ENCODE measurements at regions not wholly inside any gene's neighbourhood (a gene's known extent, or its start where the extent isn't known, plus 50 kb on each side); places are given as distances from the start of the nearest gene placed in this dataset.

GRCh38 chr7:68421712-68422111 lies 1176.6 kb upstream of the AUTS2 start:
- peaks cover 4% of the 10 kb centered on the region for H3K27me3 Mint-ChIP-seq (ENCODE audit: insufficient read depth, low read depth, poor library complexity)
- H3K9me3 Mint-ChIP-seq, result peaks cover 99% of the 10 kb centered on the region
- no peak overlapping the region for H3K4me3 ChIP-seq
- no peak for TF ChIP-seq NANOG (IDR thresholded peaks at IDR 0.05; ENCODE audit: borderline replicate concordance)
- TF ChIP-seq, protein P1, sequence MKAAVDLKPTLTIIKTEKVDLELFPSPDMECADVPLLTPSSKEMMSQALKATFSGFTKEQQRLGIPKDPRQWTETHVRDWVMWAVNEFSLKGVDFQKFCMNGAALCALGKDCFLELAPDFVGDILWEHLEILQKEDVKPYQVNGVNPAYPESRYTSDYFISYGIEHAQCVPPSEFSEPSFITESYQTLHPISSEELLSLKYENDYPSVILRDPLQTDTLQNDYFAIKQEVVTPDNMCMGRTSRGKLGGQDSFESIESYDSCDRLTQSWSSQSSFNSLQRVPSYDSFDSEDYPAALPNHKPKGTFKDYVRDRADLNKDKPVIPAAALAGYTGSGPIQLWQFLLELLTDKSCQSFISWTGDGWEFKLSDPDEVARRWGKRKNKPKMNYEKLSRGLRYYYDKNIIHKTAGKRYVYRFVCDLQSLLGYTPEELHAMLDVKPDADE (IDR thresholded peaks at IDR 0.05), result no peak
- no peak for TF ChIP-seq POLR2AphosphoS5 (IDR thresholded peaks at IDR 0.05; ENCODE audit: low read depth)
- no peak for TF ChIP-seq ZNF114 (CRISPR knock-in tag; IDR thresholded peaks at IDR 0.05)
- no peak for TF ChIP-seq CREB1 (CRISPR knock-in tag; IDR thresholded peaks at IDR 0.05; ENCODE audit: low read depth)
- TF ChIP-seq STAT1 (IDR thresholded peaks at IDR 0.05; ENCODE audit: unreplicated experiment), result no peak
- TF ChIP-seq, protein P2, sequence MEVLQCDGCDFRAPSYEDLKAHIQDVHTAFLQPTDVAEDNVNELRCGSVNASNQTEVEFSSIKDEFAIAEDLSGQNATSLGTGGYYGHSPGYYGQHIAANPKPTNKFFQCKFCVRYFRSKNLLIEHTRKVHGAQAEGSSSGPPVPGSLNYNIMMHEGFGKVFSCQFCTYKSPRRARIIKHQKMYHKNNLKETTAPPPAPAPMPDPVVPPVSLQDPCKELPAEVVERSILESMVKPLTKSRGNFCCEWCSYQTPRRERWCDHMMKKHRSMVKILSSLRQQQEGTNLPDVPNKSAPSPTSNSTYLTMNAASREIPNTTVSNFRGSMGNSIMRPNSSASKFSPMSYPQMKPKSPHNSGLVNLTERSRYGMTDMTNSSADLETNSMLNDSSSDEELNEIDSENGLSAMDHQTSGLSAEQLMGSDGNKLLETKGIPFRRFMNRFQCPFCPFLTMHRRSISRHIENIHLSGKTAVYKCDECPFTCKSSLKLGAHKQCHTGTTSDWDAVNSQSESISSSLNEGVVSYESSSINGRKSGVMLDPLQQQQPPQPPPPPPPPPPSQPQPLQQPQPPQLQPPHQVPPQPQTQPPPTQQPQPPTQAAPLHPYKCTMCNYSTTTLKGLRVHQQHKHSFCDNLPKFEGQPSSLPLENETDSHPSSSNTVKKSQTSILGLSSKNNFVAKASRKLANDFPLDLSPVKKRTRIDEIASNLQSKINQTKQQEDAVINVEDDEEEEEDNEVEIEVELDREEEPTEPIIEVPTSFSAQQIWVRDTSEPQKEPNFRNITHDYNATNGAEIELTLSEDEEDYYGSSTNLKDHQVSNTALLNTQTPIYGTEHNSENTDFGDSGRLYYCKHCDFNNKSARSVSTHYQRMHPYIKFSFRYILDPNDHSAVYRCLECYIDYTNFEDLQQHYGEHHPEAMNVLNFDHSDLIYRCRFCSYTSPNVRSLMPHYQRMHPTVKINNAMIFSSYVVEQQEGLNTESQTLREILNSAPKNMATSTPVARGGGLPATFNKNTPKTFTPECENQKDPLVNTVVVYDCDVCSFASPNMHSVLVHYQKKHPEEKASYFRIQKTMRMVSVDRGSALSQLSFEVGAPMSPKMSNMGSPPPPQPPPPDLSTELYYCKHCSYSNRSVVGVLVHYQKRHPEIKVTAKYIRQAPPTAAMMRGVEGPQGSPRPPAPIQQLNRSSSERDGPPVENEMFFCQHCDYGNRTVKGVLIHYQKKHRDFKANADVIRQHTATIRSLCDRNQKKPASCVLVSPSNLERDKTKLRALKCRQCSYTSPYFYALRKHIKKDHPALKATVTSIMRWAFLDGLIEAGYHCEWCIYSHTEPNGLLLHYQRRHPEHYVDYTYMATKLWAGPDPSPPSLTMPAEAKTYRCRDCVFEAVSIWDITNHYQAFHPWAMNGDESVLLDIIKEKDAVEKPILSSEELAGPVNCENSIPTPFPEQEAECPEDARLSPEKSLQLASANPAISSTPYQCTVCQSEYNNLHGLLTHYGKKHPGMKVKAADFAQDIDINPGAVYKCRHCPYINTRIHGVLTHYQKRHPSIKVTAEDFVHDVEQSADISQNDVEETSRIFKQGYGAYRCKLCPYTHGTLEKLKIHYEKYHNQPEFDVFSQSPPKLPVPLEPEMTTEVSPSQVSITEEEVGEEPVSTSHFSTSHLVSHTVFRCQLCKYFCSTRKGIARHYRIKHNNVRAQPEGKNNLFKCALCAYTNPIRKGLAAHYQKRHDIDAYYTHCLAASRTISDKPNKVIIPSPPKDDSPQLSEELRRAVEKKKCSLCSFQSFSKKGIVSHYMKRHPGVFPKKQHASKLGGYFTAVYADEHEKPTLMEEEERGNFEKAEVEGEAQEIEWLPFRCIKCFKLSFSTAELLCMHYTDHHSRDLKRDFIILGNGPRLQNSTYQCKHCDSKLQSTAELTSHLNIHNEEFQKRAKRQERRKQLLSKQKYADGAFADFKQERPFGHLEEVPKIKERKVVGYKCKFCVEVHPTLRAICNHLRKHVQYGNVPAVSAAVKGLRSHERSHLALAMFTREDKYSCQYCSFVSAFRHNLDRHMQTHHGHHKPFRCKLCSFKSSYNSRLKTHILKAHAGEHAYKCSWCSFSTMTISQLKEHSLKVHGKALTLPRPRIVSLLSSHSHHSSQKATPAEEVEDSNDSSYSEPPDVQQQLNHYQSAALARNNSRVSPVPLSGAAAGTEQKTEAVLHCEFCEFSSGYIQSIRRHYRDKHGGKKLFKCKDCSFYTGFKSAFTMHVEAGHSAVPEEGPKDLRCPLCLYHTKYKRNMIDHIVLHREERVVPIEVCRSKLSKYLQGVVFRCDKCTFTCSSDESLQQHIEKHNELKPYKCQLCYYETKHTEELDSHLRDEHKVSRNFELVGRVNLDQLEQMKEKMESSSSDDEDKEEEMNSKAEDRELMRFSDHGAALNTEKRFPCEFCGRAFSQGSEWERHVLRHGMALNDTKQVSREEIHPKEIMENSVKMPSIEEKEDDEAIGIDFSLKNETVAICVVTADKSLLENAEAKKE (CRISPR knock-in tag; IDR thresholded peaks at IDR 0.05), result no peak
- TF ChIP-seq, protein P3, sequence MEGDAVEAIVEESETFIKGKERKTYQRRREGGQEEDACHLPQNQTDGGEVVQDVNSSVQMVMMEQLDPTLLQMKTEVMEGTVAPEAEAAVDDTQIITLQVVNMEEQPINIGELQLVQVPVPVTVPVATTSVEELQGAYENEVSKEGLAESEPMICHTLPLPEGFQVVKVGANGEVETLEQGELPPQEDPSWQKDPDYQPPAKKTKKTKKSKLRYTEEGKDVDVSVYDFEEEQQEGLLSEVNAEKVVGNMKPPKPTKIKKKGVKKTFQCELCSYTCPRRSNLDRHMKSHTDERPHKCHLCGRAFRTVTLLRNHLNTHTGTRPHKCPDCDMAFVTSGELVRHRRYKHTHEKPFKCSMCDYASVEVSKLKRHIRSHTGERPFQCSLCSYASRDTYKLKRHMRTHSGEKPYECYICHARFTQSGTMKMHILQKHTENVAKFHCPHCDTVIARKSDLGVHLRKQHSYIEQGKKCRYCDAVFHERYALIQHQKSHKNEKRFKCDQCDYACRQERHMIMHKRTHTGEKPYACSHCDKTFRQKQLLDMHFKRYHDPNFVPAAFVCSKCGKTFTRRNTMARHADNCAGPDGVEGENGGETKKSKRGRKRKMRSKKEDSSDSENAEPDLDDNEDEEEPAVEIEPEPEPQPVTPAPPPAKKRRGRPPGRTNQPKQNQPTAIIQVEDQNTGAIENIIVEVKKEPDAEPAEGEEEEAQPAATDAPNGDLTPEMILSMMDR (conservative IDR thresholded peaks at IDR 0.05; ENCODE audit: low read depth in 2 of 2), result no peak
- TF ChIP-seq EZH2phosphoT487 (IDR thresholded peaks at IDR 0.05; ENCODE audit: unreplicated experiment), result no peak
- TF ChIP-seq JUNB (IDR thresholded peaks at IDR 0.05; ENCODE audit: unreplicated experiment), result no peak
- H3K27me3 ChIP-seq (ENCODE audit: insufficient read depth), result no peaks in the 10 kb centered on the region
- no peaks in the 10 kb centered on the region; the same call in 1 of the 2 replicates for H3K4me1 ChIP-seq (ENCODE audit: insufficient read depth)
- H3K36me3 ChIP-seq (ENCODE audit: insufficient read depth), result no peaks in the 10 kb centered on the region
- ATAC-seq (no peak), DNase-seq (ENCODE audit: low spot score) (no peak)
- no peaks in the 10 kb centered on the region for H3K4me1 Mint-ChIP-seq
- no peak overlapping the region for H3K27ac ChIP-seq (ENCODE audit: low read depth)
- no peaks in the 10 kb centered on the region for H4K20me1 ChIP-seq (replicated peaks; ENCODE audit: insufficient read depth)
- no peaks in the 10 kb centered on the region for H3F3A ChIP-seq (replicated peaks; ENCODE audit: low read depth)
- H3K79me2 ChIP-seq (replicated peaks; ENCODE audit: insufficient read depth), result no peaks in the 10 kb centered on the region
- H3K4me3 Mint-ChIP-seq, result no peak overlapping the region
- no peak overlapping the region for H3K4me2 ChIP-seq
- no peak overlapping the region for H2AFZ ChIP-seq
- H3K9me2 ChIP-seq (ENCODE audit: insufficient read depth), result no peaks in the 10 kb centered on the region
- peaks cover 53% of the 10 kb centered on the region for H3K36me3 Mint-ChIP-seq (ENCODE audit: low read depth)
- H3K27ac Mint-ChIP-seq, result no peak overlapping the region
